Stomach (tissue), 8 donors: ENCODE measurements at regions not wholly inside any gene's neighbourhood (a gene's known extent, or its start where the extent isn't known, plus 50 kb on each side); places are given as distances from the start of the nearest gene placed in this dataset.
A peak's percentile ranks its signal among the peaks of the same experiment; 100 is the strongest.
"Not testable (repeated sequence)": the region's sequence is repeated elsewhere in the genome, so short reads cannot be mapped to it uniquely, and the experiment has no call there.

ENCODE experiments used
- DNase-seq, 2 donors: peaks; one replicate each; pipeline versions ENCODE4 v3.0.0 to v3.0.0-alpha.2; 2013 to 2019
- H3K27ac ChIP-seq, 5 donors: fragments of 200-600 bp in 4 of 5; sonication (generic) in 4 of 5; one replicate each; pipeline ENCODE4 v1.5.1; 2013 to 2019; ENCODE audit warnings: mild to moderate bottlenecking in 1 of 5, moderate library complexity in 1 of 5
- H3K27me3 ChIP-seq, 3 donors: fragments of 200-600 bp; sonication (generic); one replicate each; pipeline ENCODE4 v1.5.1; 2017 to 2019; ENCODE audit warnings: mixed run types in 1 of 3
- H3K36me3 ChIP-seq, 4 donors: fragments of 200-600 bp; sonication (generic); 1 replicate in 3 of 4; 2 replicates in 1 of 4; pipeline ENCODE4 v1.5.1; 2016 to 2019
- H3K4me1 ChIP-seq, 4 donors: fragments of 200-600 bp; sonication (generic); one replicate each; pipeline ENCODE4 v1.5.1; 2016 to 2019
- H3K4me3 ChIP-seq, 4 donors: fragments of 200-600 bp; sonication (generic) in 3 of 4; one replicate each; pipeline ENCODE4 v1.5.1; 2016 to 2019; ENCODE audit warnings: mild to moderate bottlenecking in 1 of 4
- H3K9me3 ChIP-seq, 4 donors: fragments of 200-600 bp; sonication (generic); one replicate each; pipeline ENCODE4 v1.5.1; 2016 to 2019
- EP300 ChIP-seq: sonication (generic); formaldehyde crosslinking; IDR thresholded peaks from one replicate; pipeline ENCODE4 v1.6.1; 2017; ENCODE audit warnings: antibody characterized with exemption
- POLR2A ChIP-seq, 4 donors: fragments of 450-650 bp; IDR thresholded peaks; one replicate each; pipeline ENCODE4 v1.6.1; 2016; ENCODE audit warnings: antibody characterized with exemption in 4 of 4, control low read depth in 2 of 4, mild to moderate bottlenecking in 1 of 4, moderate library complexity in 1 of 4
- POLR2AphosphoS5 ChIP-seq, 3 donors: sonication (generic); formaldehyde crosslinking; IDR thresholded peaks; one replicate each; pipeline ENCODE4 v1.6.1; 2016; ENCODE audit warnings: antibody characterized with exemption in 3 of 3
- WGBS, 5 donors: extraction: QIAGEN DNeasy Blood & Tissue Kit in 3 of 5; methylation state at CpG; one replicate each; pipeline versions ENCODE4 v1.1.5 to v1.1.7; 2013 to 2018; 5-methylcytosine and 5-hydroxymethylcytosine counted together
- intact Hi-C: fragments of 100-400 bp; cut with DNase I; formaldehyde crosslinking; loops from one replicate; pipeline ENCODE4 v1.15.1; 2023; ENCODE audit warnings: low total_unique reads
- TF ChIP-seq, protein P1 (sequence below), 7 experiments: fragments of 450-650 bp in 4 of 7; fragments of 200-600 bp in 3 of 7; sonication (generic) in 3 of 7; IDR thresholded peaks; one replicate each; pipeline ENCODE4 v1.5.1; 2016 to 2019; ENCODE audit warnings: antibody characterized with exemption in 7 of 7, control low read depth in 2 of 7, mild to moderate bottlenecking in 1 of 7
- donor health status: healthy with polysubstance abuse.
- donor health status: Bipolar disorder and iron deficiency.
- donor health status: healthy.

DNA sequence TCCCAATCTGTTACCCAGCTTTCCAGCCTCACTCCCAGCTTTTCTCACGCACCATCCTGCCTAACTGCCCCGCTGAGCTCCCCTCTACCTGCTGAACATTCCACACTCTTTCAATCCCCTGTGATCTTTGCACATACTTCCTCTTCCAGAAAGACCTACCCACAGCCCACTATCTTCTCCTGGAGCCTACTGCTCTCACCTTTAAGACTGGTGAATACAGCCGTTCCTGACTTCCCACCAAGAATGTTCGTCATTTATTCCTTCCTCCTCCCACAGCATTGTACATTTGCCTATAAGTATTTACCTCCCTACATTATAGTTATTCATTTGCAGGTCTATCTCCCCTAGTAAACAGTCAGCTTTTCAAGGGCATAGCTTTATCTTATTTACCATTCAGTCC is 61.9 kb upstream of the MBOAT1 start:
- intact Hi-C loops: no loop called here
- H3K27me3 ChIP-seq: peaks cover 0 to 16% (median 0%) of the 10 kb centered on the region in 3 donors
- no peaks in the 10 kb centered on the region for H3K9me3 ChIP-seq
- H3K4me1 ChIP-seq: peaks cover 0 to 4% (median 0%) of the 10 kb centered on the region in 4 donors
- peak in 1 of 4 donors; percentile 14 for TF ChIP-seq POLR2A (IDR thresholded peaks at IDR 0.05)
- TF ChIP-seq POLR2AphosphoS5 (IDR thresholded peaks at IDR 0.05): peak in 2 of 3 donors; percentile 71 to 86
- no peak for TF ChIP-seq EP300
- H3K27ac ChIP-seq: peak overlapping the region; percentile 23 to 64 (median 51)
- peak in 1 of 2 donors; percentile 80 for DNase-seq
- no peak overlapping the region for H3K4me3 ChIP-seq
- H3K36me3 ChIP-seq: no peaks in the 10 kb centered on the region
- 33 to 71% (median 60%) methylated on average over 4 of the region's 4 CpGs for WGBS, 5 donors

DNA sequence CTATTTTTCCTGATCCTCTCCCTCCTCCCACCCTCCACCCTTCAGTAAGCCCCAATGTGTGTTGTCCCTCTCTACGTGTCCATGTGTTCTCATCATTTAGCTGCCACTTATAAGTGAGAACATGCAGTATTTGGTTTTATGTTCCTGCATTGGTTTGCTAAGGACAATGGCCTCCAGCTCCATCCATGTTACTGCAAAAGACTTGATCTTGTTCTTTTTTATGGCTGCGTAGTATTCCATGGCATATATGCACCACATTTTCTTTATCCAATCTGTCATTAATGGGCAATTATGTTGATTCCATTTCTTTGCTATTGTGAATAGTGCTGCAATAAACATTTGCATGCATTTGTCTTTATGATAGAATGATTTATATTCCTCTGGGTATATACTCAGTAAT is 63.6 kb upstream of the MBOAT1 start:
- peaks cover 0 to 16% (median 0%) of the 10 kb centered on the region in 3 donors for H3K27me3 ChIP-seq
- H3K4me3 ChIP-seq, intact Hi-C loops, H3K4me1 ChIP-seq, H3K27ac ChIP-seq, H3K9me3 ChIP-seq, DNase-seq, H3K36me3 ChIP-seq: not testable (repeated sequence)
- WGBS, 5 donors: 94 to 97% (median 95%) methylated on average over 2 of the region's 2 CpGs

DNA sequence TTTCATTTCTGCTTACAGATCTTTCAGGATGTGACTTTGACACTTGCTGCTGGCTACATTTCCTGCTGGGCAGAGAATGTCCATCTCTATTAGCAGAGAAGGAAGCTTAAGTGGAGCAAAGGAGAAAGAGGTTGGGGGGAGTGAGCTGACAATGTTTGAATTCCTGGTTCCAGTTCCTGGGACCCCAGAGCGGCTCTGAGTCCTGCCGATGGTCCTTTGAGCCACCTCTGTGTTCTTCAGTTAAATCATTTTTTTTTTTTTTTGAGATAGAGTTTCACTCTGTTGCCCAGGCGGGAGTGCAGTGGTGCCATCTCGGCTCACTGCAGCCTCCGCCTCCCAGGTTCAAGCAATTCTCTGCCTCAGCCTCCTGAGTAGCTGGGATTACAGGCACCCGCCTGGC is 65.5 kb upstream of the MBOAT1 start:
- WGBS, 5 donors: 77 to 95% (median 81%) methylated on average over 6 of the region's 6 CpGs
- intact Hi-C loops: not testable (repeated sequence)

DNA sequence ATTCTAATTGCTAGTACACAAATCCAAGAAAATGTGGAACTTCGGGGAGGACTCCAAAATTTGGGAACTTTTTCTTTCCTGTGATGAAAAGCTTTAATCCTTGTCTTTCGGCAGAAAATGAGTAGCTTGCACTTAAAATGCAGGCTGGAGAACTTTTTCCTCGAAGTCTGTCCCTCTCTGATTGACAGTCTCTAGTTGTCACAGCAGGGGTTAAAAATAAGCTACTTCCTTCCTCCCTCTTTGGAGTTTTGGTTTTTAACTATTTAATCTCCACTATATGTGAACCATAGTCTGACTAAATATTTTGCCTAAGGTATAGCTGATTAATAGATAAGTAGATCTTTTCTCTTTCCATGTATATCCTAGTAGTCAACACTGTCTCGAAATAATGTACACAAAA is 66.8 kb upstream of the MBOAT1 start:
- Histone ChIP-seq H3K9me3 (peaks cover 0 to 9% (median 0%) of the 10 kb centered on the region in 4 donors), H3K27ac (no peak overlapping the region), H3K4me3 (no peak overlapping the region), H3K27me3 (peaks cover 0 to 16% (median 0%) of the 10 kb centered on the region in 3 donors), H3K36me3 (no peaks in the 10 kb centered on the region), H3K4me1 (no peaks in the 10 kb centered on the region)
- intact Hi-C loops: no loop called here
- TF ChIP-seq EP300: no peak
- TF ChIP-seq, protein P1, sequence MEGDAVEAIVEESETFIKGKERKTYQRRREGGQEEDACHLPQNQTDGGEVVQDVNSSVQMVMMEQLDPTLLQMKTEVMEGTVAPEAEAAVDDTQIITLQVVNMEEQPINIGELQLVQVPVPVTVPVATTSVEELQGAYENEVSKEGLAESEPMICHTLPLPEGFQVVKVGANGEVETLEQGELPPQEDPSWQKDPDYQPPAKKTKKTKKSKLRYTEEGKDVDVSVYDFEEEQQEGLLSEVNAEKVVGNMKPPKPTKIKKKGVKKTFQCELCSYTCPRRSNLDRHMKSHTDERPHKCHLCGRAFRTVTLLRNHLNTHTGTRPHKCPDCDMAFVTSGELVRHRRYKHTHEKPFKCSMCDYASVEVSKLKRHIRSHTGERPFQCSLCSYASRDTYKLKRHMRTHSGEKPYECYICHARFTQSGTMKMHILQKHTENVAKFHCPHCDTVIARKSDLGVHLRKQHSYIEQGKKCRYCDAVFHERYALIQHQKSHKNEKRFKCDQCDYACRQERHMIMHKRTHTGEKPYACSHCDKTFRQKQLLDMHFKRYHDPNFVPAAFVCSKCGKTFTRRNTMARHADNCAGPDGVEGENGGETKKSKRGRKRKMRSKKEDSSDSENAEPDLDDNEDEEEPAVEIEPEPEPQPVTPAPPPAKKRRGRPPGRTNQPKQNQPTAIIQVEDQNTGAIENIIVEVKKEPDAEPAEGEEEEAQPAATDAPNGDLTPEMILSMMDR (IDR thresholded peaks at IDR 0.05): no peak
- DNase-seq: no peak
- WGBS, 5 donors: 52 to 63% (median 58%) methylated on average over 4 of the region's 4 CpGs

More for the DNA sequence above, 65.5 kb upstream of the MBOAT1 start:
- not testable (repeated sequence) for H3K36me3 ChIP-seq, H3K4me3 ChIP-seq, H3K4me1 ChIP-seq, DNase-seq, H3K27ac ChIP-seq, H3K9me3 ChIP-seq
- peaks cover 0 to 16% (median 0%) of the 10 kb centered on the region in 3 donors for H3K27me3 ChIP-seq

DNA sequence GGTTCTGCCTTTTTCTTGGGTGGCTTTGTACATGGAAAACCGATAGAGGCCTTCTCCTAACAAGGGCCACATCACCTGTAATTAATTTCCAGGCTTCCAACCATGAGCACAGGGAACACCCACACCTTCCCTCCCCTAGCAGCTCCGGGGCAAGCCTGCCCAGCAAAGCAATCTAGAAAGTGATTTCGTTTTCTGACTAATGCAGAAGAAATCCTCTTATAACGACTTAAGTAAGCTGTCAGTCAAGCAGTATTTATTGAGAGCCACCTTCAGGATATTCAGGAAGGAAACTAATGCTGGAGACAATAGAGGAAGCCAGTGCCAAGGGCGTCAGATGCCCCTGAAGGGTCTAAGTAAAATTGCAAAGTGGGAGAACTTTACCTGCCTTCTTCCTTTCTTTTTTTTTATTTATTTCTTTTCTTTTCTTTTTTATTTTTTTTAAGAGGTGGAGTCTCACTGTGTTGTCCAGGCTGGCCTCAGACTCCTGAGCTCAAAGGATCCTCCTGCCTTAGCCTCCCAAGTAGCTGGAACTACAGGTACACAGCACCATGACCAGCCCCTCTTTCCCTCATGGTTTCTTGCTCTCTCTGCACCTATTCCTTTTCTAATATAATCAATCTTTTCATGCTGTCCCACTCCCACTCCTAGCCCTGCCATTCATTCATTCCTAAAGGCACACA is 67.5 kb upstream of the MBOAT1 start:
- 36 to 56% (median 44%) methylated on average over 5 of the region's 5 CpGs for WGBS, 5 donors
- TF ChIP-seq EP300 (no peak), POLR2A (IDR thresholded peaks at IDR 0.05) (no peak), POLR2AphosphoS5 (IDR thresholded peaks at IDR 0.05) (no peak)
- TF ChIP-seq, protein P1 (IDR thresholded peaks at IDR 0.05): no peak
- H3K27ac ChIP-seq: no peak overlapping the region
- no peak for DNase-seq
- no peaks in the 10 kb centered on the region for H3K36me3 ChIP-seq
- H3K4me1 ChIP-seq: no peaks in the 10 kb centered on the region
- intact Hi-C loops: no loop called here
- peaks cover 0 to 16% (median 0%) of the 10 kb centered on the region in 3 donors for H3K27me3 ChIP-seq
- no peak overlapping the region for H3K4me3 ChIP-seq
- H3K9me3 ChIP-seq: peaks cover 0 to 9% (median 0%) of the 10 kb centered on the region in 4 donors

DNA sequence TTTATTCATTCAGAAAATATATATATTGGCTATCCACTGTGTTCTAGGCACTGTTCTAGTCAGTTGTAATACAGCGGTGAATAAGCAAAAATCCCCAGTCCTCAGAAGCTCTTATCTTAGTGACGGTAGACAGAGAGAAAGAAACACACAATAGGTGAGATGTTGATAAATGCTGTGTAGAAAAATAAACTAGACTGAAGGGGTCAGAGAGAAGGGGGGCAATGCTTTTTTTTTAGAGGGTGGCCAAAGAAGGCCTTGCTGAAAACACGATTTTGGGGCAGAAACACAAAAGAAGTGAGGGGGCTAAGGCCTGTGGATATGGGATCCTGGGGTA is 68.0 kb upstream of the MBOAT1 start:
- H3K36me3 ChIP-seq: no peaks in the 10 kb centered on the region
- no peaks in the 10 kb centered on the region for H3K4me1 ChIP-seq
- TF ChIP-seq, protein P1 (IDR thresholded peaks at IDR 0.05): no peak
- no peak for TF ChIP-seq EP300
- no peak for TF ChIP-seq POLR2A (IDR thresholded peaks at IDR 0.05)
- TF ChIP-seq POLR2AphosphoS5 (IDR thresholded peaks at IDR 0.05): no peak
- WGBS, 5 donors: 63 to 73% (median 63%) methylated on average over 3 of the region's 3 CpGs
- no peak for DNase-seq
- H3K27me3 ChIP-seq: peaks cover 0 to 16% (median 0%) of the 10 kb centered on the region in 3 donors
- no peak overlapping the region for H3K4me3 ChIP-seq
- intact Hi-C loops: no loop called here
- H3K9me3 ChIP-seq: peaks cover 0 to 9% (median 0%) of the 10 kb centered on the region in 4 donors
- H3K27ac ChIP-seq: no peak overlapping the region
